K562 (cell line): ENCODE measurements at regions not wholly inside any gene's neighbourhood (a gene's known extent, or its start where the extent isn't known, plus 50 kb on each side); places are given as distances from the start of the nearest gene placed in this dataset.

Source experiments
- ATAC-seq: fragments of 200-7000 bp; cut with Tn5 transposase; 3 replicates; pipeline ENCODE4 v1.9.1; 2020; ENCODE audit warnings: moderate library complexity
- BruUV-seq: library from RNA; stranded (reverse); fragments of 400-500 nt; replicated peaks from 2 replicates; lab custom pipeline; 2021; lab: Mats Ljungman, UMichigan
- CTCF ChIA-PET: fragments of 300-600 bp; formaldehyde crosslinking; extraction: SDS; loops from one replicate; lab custom pipeline; 2021; ENCODE audit warnings: low intra/inter-chr PET ratio; lab: Yijun Ruan, JAX
- POLR2A ChIA-PET: fragments of 300-600, 350-650 bp; sonication (Branson Sonifier 250); formaldehyde crosslinking; extraction: SDS; loops from one replicate; lab custom pipeline; 2021; ENCODE audit warnings: antibody characterized with exemption, inconsistent platforms; lab: Yijun Ruan, JAX
- DNase-seq, 4 experiments: peaks; one replicate each; pipeline versions ENCODE4 v3.0.0 to v3.0.0-alpha.2; 2011 to 2018; ENCODE audit warnings: low spot score in 3 of 4, mixed read lengths in 3 of 4; ENCODE audit errors: extremely low read depth in 1 of 4
- FAIRE-seq: peaks from 2 replicates; lab custom pipeline; 2011; peaks lifted over from hg19 to GRCh38; lab: Jason Lieb, UNC
- H2AFZ ChIP-seq: 2 replicates; pipeline ENCODE4 v1.6.0; 2011; ENCODE audit warnings: low read depth, low read length, control low read depth, inconsistent platforms
- H3K27ac ChIP-seq: fragments of 200-600 bp; 3 replicates; pipeline ENCODE4 v1.8.0; 2011; ENCODE audit warnings: low read depth, mild to moderate bottlenecking, control low read depth, inconsistent platforms, low read length, moderate library complexity, mixed read lengths; ENCODE audit errors: extremely low read depth
- H3K27me3 ChIP-seq, 2 experiments: fragments of 300-600 bp in 1 of 2; 2 replicates in 1 of 2; 3 replicates in 1 of 2; pipeline versions ENCODE4 v1.6.0 to v1.8.0; 2011; ENCODE audit warnings: inconsistent platforms in 2 of 2, low read length in 2 of 2, mild to moderate bottlenecking in 1 of 2, mixed read lengths in 1 of 2, moderate library complexity in 1 of 2; ENCODE audit not compliant: control insufficient read depth in 2 of 2, insufficient read depth in 2 of 2
- H3K36me3 ChIP-seq: fragments of 300-600 bp; 3 replicates; pipeline ENCODE4 v1.8.0; 2011; ENCODE audit warnings: mild to moderate bottlenecking, low read length, inconsistent platforms; ENCODE audit not compliant: control insufficient read depth, insufficient read depth
- H3K4me1 ChIP-seq, 2 experiments: fragments of 200-600 bp in 1 of 2; replicated peaks in 1 of 2; 2 replicates in 1 of 2; 3 replicates in 1 of 2; pipeline versions ENCODE4 v1.5.1 to v1.8.0; 2011; ENCODE audit warnings: inconsistent platforms in 2 of 2, low read length in 2 of 2, mild to moderate bottlenecking in 1 of 2, mixed read lengths in 1 of 2, moderate library complexity in 1 of 2; ENCODE audit not compliant: control insufficient read depth in 2 of 2, insufficient read depth in 2 of 2
- H3K4me2 ChIP-seq: 2 replicates; pipeline ENCODE4 v1.6.1; 2011; ENCODE audit warnings: low read length, control low read depth, inconsistent platforms, mixed read lengths; ENCODE audit not compliant: insufficient read depth
- H3K4me3 ChIP-seq: fragments of 200-600 bp; sonication (generic), shearing (Covaris generic); 2 replicates; pipeline ENCODE4 v1.5.1; 2016; ENCODE audit warnings: control low read depth, inconsistent platforms
- H3K79me2 ChIP-seq: fragments of 200-600 bp; 3 replicates; pipeline ENCODE4 v1.8.0; 2011; ENCODE audit warnings: low read length, inconsistent platforms; ENCODE audit not compliant: control insufficient read depth, insufficient read depth
- H3K9ac ChIP-seq, 2 experiments: 2 replicates each; pipeline versions ENCODE4 v1.6.0 to v1.6.1; 2011; ENCODE audit warnings: low read depth in 2 of 2, low read length in 2 of 2, control low read depth in 1 of 2, inconsistent platforms in 1 of 2, mild to moderate bottlenecking in 1 of 2, mixed read lengths in 1 of 2; ENCODE audit not compliant: insufficient read depth in 1 of 2
- H3K9me1 ChIP-seq: one replicate; pipeline ENCODE4 v1.6.0; 2011; ENCODE audit warnings: inconsistent platforms, mild to moderate bottlenecking, low read length, moderate library complexity; ENCODE audit not compliant: control insufficient read depth, insufficient read depth
- H3K9me3 ChIP-seq: replicated peaks from 2 replicates; pipeline ENCODE4 v1.5.1; 2011; ENCODE audit warnings: low read depth, low read length, inconsistent platforms; ENCODE audit not compliant: control insufficient read depth, insufficient read depth
- H4K20me1 ChIP-seq: replicated peaks from 2 replicates; pipeline ENCODE4 v1.6.1; 2011; ENCODE audit warnings: low read length, inconsistent platforms, mixed read lengths; ENCODE audit not compliant: control insufficient read depth, insufficient read depth
- BDP1 ChIP-seq: IDR thresholded peaks from 3 replicates; pipeline ENCODE4 v1.6.1; 2011; ENCODE audit not compliant: insufficient read length, insufficient read depth
- BRD4 ChIP-seq: fragments of 200-600 bp; sonication (generic); IDR thresholded peaks from 2 replicates; pipeline ENCODE4 v1.6.1; 2017; ENCODE audit warnings: inconsistent platforms
- ELF1 ChIP-seq: fragments of 200-800 bp; sonication (Bioruptor generic); IDR thresholded peaks from 2 replicates; pipeline ENCODE4 v1.6.1; 2016; ENCODE audit warnings: missing genetic modification characterization, missing compliant biosample characterization
- KLF16 ChIP-seq: IDR thresholded peaks from 2 replicates; pipeline ENCODE4 v1.6.1; 2016; ENCODE audit warnings: antibody characterized with exemption
- RUNX1 ChIP-seq: sonication (generic); IDR thresholded peaks from 2 replicates; pipeline ENCODE4 v1.6.1; 2016; ENCODE audit warnings: antibody characterized with exemption, low read depth
- SNAPC5 ChIP-seq: fragments of 250-450 bp; sonication (Bioruptor Pico); IDR thresholded peaks from 2 replicates; pipeline ENCODE4 v1.8.0; 2021; ENCODE audit warnings: moderate library complexity, mild to moderate bottlenecking, inconsistent platforms
- ZNF146 ChIP-seq: IDR thresholded peaks from one replicate; pipeline ENCODE4 v1.6.1; 2018; ENCODE audit warnings: missing compliant biosample characterization; ENCODE audit not compliant: unreplicated experiment
- ZNF407 ChIP-seq: fragments of 450-650 bp; IDR thresholded peaks from 2 replicates; pipeline ENCODE4 v1.6.1; 2016; ENCODE audit warnings: low read depth
- ZNF77 ChIP-seq: fragments of 250-450 bp; sonication (Bioruptor Pico); IDR thresholded peaks from 2 replicates; pipeline ENCODE4 v1.5.0; 2020
- WGBS: fragments of 100-300 bp; shearing (Covaris generic); methylation state at CpG from one replicate; pipeline ENCODE4 v1.1.6; 2016; ENCODE audit warnings: low coverage, mixed read lengths; ENCODE audit not compliant: insufficient coverage; ENCODE audit errors: missing lambda C conversion rate; 5-methylcytosine and 5-hydroxymethylcytosine counted together
- in situ Hi-C: fragments of 300-500 bp; cut with MboI; formaldehyde crosslinking; loops from 4 replicates; pipeline ENCODE4 v1.15.0; 2018; ENCODE audit warnings: inconsistent platforms, mixed read lengths
- intact Hi-C: fragments of 100-400 bp; cut with micrococcal nuclease; formaldehyde crosslinking; loops from 2 replicates; pipeline ENCODE4 v1.14.2; 2022
- TF ChIP-seq, protein P1 (sequence below): fragments of 450-650 bp; IDR thresholded peaks from 2 replicates; pipeline ENCODE4 v1.6.1; 2014; ENCODE audit warnings: low read depth, mild to moderate bottlenecking, moderate library complexity, borderline replicate concordance
- TF ChIP-seq, protein P2 (sequence below), 3 experiments: fragments of 200-800 bp in 1 of 3; sonication (Bioruptor generic) in 1 of 3; sonication (generic) in 1 of 3; formaldehyde crosslinking in 1 of 3; IDR thresholded peaks; 2 replicates each; pipeline versions ENCODE4 v1.6.1 to v1.8.0; 2016 to 2022; ENCODE audit warnings: mild to moderate bottlenecking in 2 of 3, missing compliant biosample characterization in 2 of 3, missing genetic modification characterization in 2 of 3, missing genetic modification reagents in 1 of 3

DNA sequence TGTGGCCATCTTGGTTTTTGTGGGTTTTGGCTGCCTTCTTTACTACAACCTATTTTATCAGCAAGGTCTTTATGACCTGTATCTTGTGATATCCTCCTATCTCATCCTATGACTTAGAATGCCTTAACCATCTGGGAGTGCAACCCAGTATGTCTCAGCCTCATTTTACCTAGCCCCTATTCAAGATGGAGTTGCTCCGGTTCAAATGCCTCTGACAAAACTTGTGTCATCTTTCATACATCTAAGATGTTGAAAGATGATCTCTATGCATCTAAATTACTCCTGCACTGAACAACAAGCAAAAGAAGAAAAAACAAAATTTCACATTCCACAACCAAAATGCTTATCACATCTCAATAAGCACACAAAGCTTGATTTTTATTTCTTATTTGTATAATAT, 129.5 kb upstream of the CNR1 start (continued):
- TF ChIP-seq ZNF146 (CRISPR knock-in tag): no peak

DNA sequence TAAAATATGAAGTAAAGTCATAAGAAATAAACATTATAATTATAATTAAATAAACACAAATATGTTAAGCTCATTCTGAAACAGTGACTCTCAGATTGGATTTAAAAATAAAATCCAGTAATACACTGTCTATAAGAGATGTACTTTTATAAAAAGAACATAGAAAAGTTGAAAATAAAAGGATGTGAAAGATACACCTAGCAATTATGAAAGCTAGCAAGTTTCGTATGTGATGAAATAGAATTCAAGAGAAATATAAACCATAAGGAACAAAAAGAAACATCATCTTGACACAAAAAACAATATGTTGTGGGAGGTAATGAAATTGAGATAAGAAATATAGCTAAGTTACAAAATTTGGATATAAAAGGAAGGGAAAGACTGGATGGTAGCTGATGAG, 128.6 kb upstream of the CNR1 start:
- 56% methylated on average over 1 of the region's 1 CpG for WGBS
- Histone ChIP-seq H3K4me3 (no peak overlapping the region), H3K9me1 (no peaks in the 10 kb centered on the region), H3K79me2 (no peaks in the 10 kb centered on the region), H3K4me2 (no peak overlapping the region), H3K9me3 (no peaks in the 10 kb centered on the region), H3K27me3 (no peaks in the 10 kb centered on the region; a peak in 1 of 5 replicates), H3K36me3 (no peaks in the 10 kb centered on the region), H4K20me1 (no peaks in the 10 kb centered on the region), H2AFZ (no peak overlapping the region), H3K9ac (no peak overlapping the region), H3K27ac (no peak overlapping the region), H3K4me1 (no peaks in the 10 kb centered on the region)
- in situ Hi-C loops (no loop called here), intact Hi-C loops (no loop called here)
- ChIA-PET CTCF (no interaction called here), POLR2A (interaction anchor here (0.9 kb wide), 1 partner anchor 16 kb away, joined by 3 read pairs; no protein-coding TSS in a partner anchor)
- BruUV-seq: no TSS peak
- ATAC-seq: no peak
- FAIRE-seq: no peak
- DNase-seq: no peak
- TF ChIP-seq KLF16 (no peak), BRD4 (no peak), ELF1 (tag) (no peak), ZNF77 (CRISPR knock-in tag) (no peak), SNAPC5 (CRISPR knock-in tag) (no peak), RUNX1 (no peak), BDP1 (no peak), ZNF407 (no peak)
- TF ChIP-seq, protein P1, sequence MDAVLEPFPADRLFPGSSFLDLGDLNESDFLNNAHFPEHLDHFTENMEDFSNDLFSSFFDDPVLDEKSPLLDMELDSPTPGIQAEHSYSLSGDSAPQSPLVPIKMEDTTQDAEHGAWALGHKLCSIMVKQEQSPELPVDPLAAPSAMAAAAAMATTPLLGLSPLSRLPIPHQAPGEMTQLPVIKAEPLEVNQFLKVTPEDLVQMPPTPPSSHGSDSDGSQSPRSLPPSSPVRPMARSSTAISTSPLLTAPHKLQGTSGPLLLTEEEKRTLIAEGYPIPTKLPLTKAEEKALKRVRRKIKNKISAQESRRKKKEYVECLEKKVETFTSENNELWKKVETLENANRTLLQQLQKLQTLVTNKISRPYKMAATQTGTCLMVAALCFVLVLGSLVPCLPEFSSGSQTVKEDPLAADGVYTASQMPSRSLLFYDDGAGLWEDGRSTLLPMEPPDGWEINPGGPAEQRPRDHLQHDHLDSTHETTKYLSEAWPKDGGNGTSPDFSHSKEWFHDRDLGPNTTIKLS: no peak
- TF ChIP-seq, protein P2, sequence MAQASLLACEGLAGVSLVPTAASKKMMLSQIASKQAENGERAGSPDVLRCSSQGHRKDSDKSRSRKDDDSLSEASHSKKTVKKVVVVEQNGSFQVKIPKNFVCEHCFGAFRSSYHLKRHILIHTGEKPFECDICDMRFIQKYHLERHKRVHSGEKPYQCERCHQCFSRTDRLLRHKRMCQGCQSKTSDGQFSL (CRISPR knock-in tag; IDR thresholded peaks at IDR 0.05): no peak
- TF ChIP-seq, protein P2 (tag; IDR thresholded peaks at IDR 0.05): no peak
